ENCODE measurements at regions not wholly inside any gene's neighbourhood (a gene's known extent, or its start where the extent isn't known, plus 50 kb on each side); places are given as distances from the start of the nearest gene placed in this dataset.

- no peak for TF ChIP-seq CTCF (IDR thresholded peaks at IDR 0.05)
- TF ChIP-seq EZH2 (IDR thresholded peaks at IDR 0.05; ENCODE audit: borderline replicate concordance, insufficient read depth, low read depth, low read length, poor library complexity, severe bottlenecking): no peak
Observed at GRCh38 chr17:71638668-71639067, 482.2 kb upstream of the SOX9 start.

All from B cell (primary cell).